ENCODE measurements at regions not wholly inside any gene's neighbourhood (a gene's known extent, or its start where the extent isn't known, plus 50 kb on each side); places are given as distances from the start of the nearest gene placed in this dataset.

GRCh38 chr2:217386041-217386440 lies 526.2 kb upstream of the TNP1 start:
- DNase-seq (ENCODE audit: low spot score), result no peak
- in situ Hi-C loops (cut with HindIII; ENCODE audit: low sequenced_read_pairs), result no loop called here

- no peak for DNase-seq (ENCODE audit: low spot score)
- in situ Hi-C loops (cut with HindIII; ENCODE audit: low sequenced_read_pairs), result no loop called here
These were observed 523.8 kb upstream of the TNP1 start for GRCh38 chr2:217383620-217384019.

- DNase-seq (ENCODE audit: low spot score), result no peak
- in situ Hi-C loops (cut with HindIII; ENCODE audit: low sequenced_read_pairs), result no loop called here
These were observed 522.9 kb upstream of the TNP1 start for GRCh38 chr2:217382794-217383193.

- DNase-seq (ENCODE audit: low spot score), result peak; percentile 95
- in situ Hi-C loops (cut with HindIII; ENCODE audit: low sequenced_read_pairs), result no loop called here
These were observed 519.9 kb upstream of the TNP1 start for GRCh38 chr2:217379807-217380206.

GRCh38 chr2:217372794-217373193 lies 512.9 kb upstream of the TNP1 start:
- in situ Hi-C loops (cut with HindIII; ENCODE audit: low sequenced_read_pairs), result no loop called here
- no peak for DNase-seq (ENCODE audit: low spot score)

- no peak for DNase-seq (ENCODE audit: low spot score)
- in situ Hi-C loops (cut with HindIII; ENCODE audit: low sequenced_read_pairs), result no loop called here
These were observed 511.9 kb upstream of the TNP1 start for GRCh38 chr2:217371781-217372213.

GRCh38 chr2:217370391-217370790 lies 510.5 kb upstream of the TNP1 start:
- DNase-seq (ENCODE audit: low spot score), result no peak
- in situ Hi-C loops (cut with HindIII; ENCODE audit: low sequenced_read_pairs), result no loop called here

- in situ Hi-C loops (cut with HindIII; ENCODE audit: low sequenced_read_pairs), result no loop called here
- DNase-seq (ENCODE audit: low spot score), result no peak
These were observed 507.6 kb upstream of the TNP1 start for GRCh38 chr2:217367464-217367863.

GRCh38 chr2:217366966-217367365 lies 507.1 kb upstream of the TNP1 start:
- in situ Hi-C loops (cut with HindIII; ENCODE audit: low sequenced_read_pairs), result no loop called here
- DNase-seq (ENCODE audit: low spot score), result no peak

- in situ Hi-C loops (cut with HindIII; ENCODE audit: low sequenced_read_pairs), result no loop called here
- DNase-seq (ENCODE audit: low spot score), result no peak
These were observed 506.5 kb upstream of the TNP1 start for GRCh38 chr2:217366266-217366895.

- DNase-seq (ENCODE audit: low spot score), result no peak
- in situ Hi-C loops (cut with HindIII; ENCODE audit: low sequenced_read_pairs), result no loop called here
These were observed 505.8 kb upstream of the TNP1 start for GRCh38 chr2:217365656-217366055.

- in situ Hi-C loops (cut with HindIII; ENCODE audit: low sequenced_read_pairs), result no loop called here
- no peak for DNase-seq (ENCODE audit: low spot score)
These were observed 504.4 kb upstream of the TNP1 start for GRCh38 chr2:217364224-217364623.

GRCh38 chr2:217363470-217363869 lies 503.6 kb upstream of the TNP1 start:
- in situ Hi-C loops (cut with HindIII; ENCODE audit: low sequenced_read_pairs), result no loop called here
- DNase-seq (ENCODE audit: low spot score), result no peak

- DNase-seq (ENCODE audit: low spot score), result no peak
- in situ Hi-C loops (cut with HindIII; ENCODE audit: low sequenced_read_pairs), result no loop called here
These were observed 502.8 kb upstream of the TNP1 start for GRCh38 chr2:217362710-217363109.

GRCh38 chr2:217362286-217362685 lies 502.4 kb upstream of the TNP1 start:
- in situ Hi-C loops (cut with HindIII; ENCODE audit: low sequenced_read_pairs), result no loop called here
- no peak for DNase-seq (ENCODE audit: low spot score)

- DNase-seq (ENCODE audit: low spot score), result no peak
These were observed 501.6 kb upstream of the TNP1 start for GRCh38 chr2:217361483-217361880.

GRCh38 chr2:217360781-217361482 lies 501.1 kb upstream of the TNP1 start:
- no peak for DNase-seq (ENCODE audit: low spot score)
- in situ Hi-C loops (cut with HindIII; ENCODE audit: low sequenced_read_pairs), result no loop called here

More at GRCh38 chr2:217361483-217361880, 501.6 kb upstream of the TNP1 start:
- in situ Hi-C loops (cut with HindIII; ENCODE audit: low sequenced_read_pairs), result no loop called here

- no peak for DNase-seq (ENCODE audit: low spot score)
- in situ Hi-C loops (cut with HindIII; ENCODE audit: low sequenced_read_pairs), result no loop called here
These were observed 500.2 kb upstream of the TNP1 start for GRCh38 chr2:217360111-217360510.

GRCh38 chr2:217357886-217358620 lies 498.2 kb upstream of the TNP1 start:
- peak; percentile 16 for DNase-seq (ENCODE audit: low spot score)
- in situ Hi-C loops (cut with HindIII; ENCODE audit: low sequenced_read_pairs), result no loop called here

- in situ Hi-C loops (cut with HindIII; ENCODE audit: low sequenced_read_pairs), result no loop called here
- DNase-seq (ENCODE audit: low spot score), result peak; percentile 30
These were observed 496.9 kb upstream of the TNP1 start for GRCh38 chr2:217356781-217357180.

All from G401 (cell line).